Cardiac muscle cell (in vitro differentiated cells and primary cell): ENCODE measurements at regions not wholly inside any gene's neighbourhood (a gene's known extent, or its start where the extent isn't known, plus 50 kb on each side); places are given as distances from the start of the nearest gene placed in this dataset.

Experiments used
- DNase-seq, 2 donors: peaks; one replicate each; pipeline versions ENCODE4 v3.0.0 to v3.0.0-alpha.2; 2010 to 2017; ENCODE audit warnings: low read depth in 1 of 2, low spot score in 1 of 2
- H3K27ac ChIP-seq: fragments of 200-600 bp; sonication (generic); 2 replicates; pipeline ENCODE4 v1.5.1; 2016
- H3K27me3 ChIP-seq: fragments of 200-600 bp; sonication (generic); 2 replicates; pipeline ENCODE4 v1.6.0; 2016; ENCODE audit warnings: control low read depth
- H3K36me3 ChIP-seq: fragments of 200-600 bp; sonication (generic); 2 replicates; pipeline ENCODE4 v1.5.1; 2016; ENCODE audit warnings: control low read depth
- H3K4me1 ChIP-seq: fragments of 200-600 bp; sonication (generic); 2 replicates; pipeline ENCODE4 v1.8.1; 2017; ENCODE audit warnings: low read depth, mild to moderate bottlenecking, mixed run types
- H3K4me3 ChIP-seq: fragments of 200-600 bp; sonication (generic); 2 replicates; pipeline ENCODE4 v1.5.1; 2016; ENCODE audit warnings: mild to moderate bottlenecking
- H3K9me3 ChIP-seq: fragments of 200-600 bp; sonication (generic); 2 replicates; pipeline ENCODE4 v1.5.1; 2017; ENCODE audit warnings: low read depth, mild to moderate bottlenecking, control low read depth
- CTCF ChIP-seq: IDR thresholded peaks from 2 replicates; pipeline ENCODE4 v1.5.1; 2012; ENCODE audit warnings: low read depth, mild to moderate bottlenecking, low read length

- no peak for DNase-seq
- TF ChIP-seq CTCF, result no peak
- Histone ChIP-seq H3K4me1 (no peaks in the 10 kb centered on the region), H3K36me3 (no peaks in the 10 kb centered on the region), H3K27me3 (no peaks in the 10 kb centered on the region), H3K4me3 (no peak overlapping the region), H3K27ac (no peak overlapping the region), H3K9me3 (no peaks in the 10 kb centered on the region)
These were observed 432.2 kb downstream of the PDGFC start for GRCh38 chr4:156539376-156539775.

- no peaks in the 10 kb centered on the region for H3K27me3 ChIP-seq
- no peaks in the 10 kb centered on the region for H3K36me3 ChIP-seq
- no peak overlapping the region for H3K4me3 ChIP-seq
- no peaks in the 10 kb centered on the region for H3K9me3 ChIP-seq
- no peak for TF ChIP-seq CTCF
- no peaks in the 10 kb centered on the region for H3K4me1 ChIP-seq
- H3K27ac ChIP-seq, result no peak overlapping the region
- DNase-seq, result no peak
These were observed 432.8 kb downstream of the PDGFC start for GRCh38 chr4:156538651-156539257.

GRCh38 chr4:156538210-156538609 is 433.4 kb downstream of the PDGFC start:
- Histone ChIP-seq H3K4me3 (no peak overlapping the region), H3K9me3 (no peaks in the 10 kb centered on the region), H3K27ac (no peak overlapping the region), H3K4me1 (no peaks in the 10 kb centered on the region), H3K27me3 (no peaks in the 10 kb centered on the region), H3K36me3 (no peaks in the 10 kb centered on the region)
- no peak for DNase-seq
- TF ChIP-seq CTCF, result no peak

- DNase-seq, result no peak
- TF ChIP-seq CTCF, result no peak
- no peaks in the 10 kb centered on the region for H3K4me1 ChIP-seq
- H3K27ac ChIP-seq, result no peak overlapping the region
- no peaks in the 10 kb centered on the region for H3K9me3 ChIP-seq
- no peaks in the 10 kb centered on the region for H3K36me3 ChIP-seq
- no peaks in the 10 kb centered on the region for H3K27me3 ChIP-seq
- no peak overlapping the region for H3K4me3 ChIP-seq
These were observed 434.3 kb downstream of the PDGFC start for GRCh38 chr4:156537286-156537685.

- Histone ChIP-seq H3K9me3 (no peaks in the 10 kb centered on the region), H3K4me1 (no peaks in the 10 kb centered on the region), H3K4me3 (no peak overlapping the region), H3K27me3 (no peaks in the 10 kb centered on the region), H3K27ac (no peak overlapping the region), H3K36me3 (no peaks in the 10 kb centered on the region)
- no peak for DNase-seq
- TF ChIP-seq CTCF, result no peak
These were observed 434.9 kb downstream of the PDGFC start for GRCh38 chr4:156536661-156537060.

- no peaks in the 10 kb centered on the region for H3K4me1 ChIP-seq
- H3K36me3 ChIP-seq, result no peaks in the 10 kb centered on the region
- no peak overlapping the region for H3K4me3 ChIP-seq
- no peaks in the 10 kb centered on the region for H3K9me3 ChIP-seq
- no peak for DNase-seq
- TF ChIP-seq CTCF, result no peak
- H3K27ac ChIP-seq, result no peak overlapping the region
- no peaks in the 10 kb centered on the region for H3K27me3 ChIP-seq
These were observed 437.4 kb downstream of the PDGFC start for GRCh38 chr4:156534205-156534604.
